HG02973 (cell line): ENCODE measurements at regions not wholly inside any gene's neighbourhood (a gene's known extent, or its start where the extent isn't known, plus 50 kb on each side); places are given as distances from the start of the nearest gene placed in this dataset.

Experiments
- ATAC-seq: cut with Tn5 transposase; IDR thresholded peaks from one replicate; pipeline ENCODE4 v1.9.1; 2021; ENCODE audit warnings: moderate library complexity; ENCODE audit not compliant: unreplicated experiment

- ATAC-seq: no peak
These were observed 60.6 kb upstream of the ARL15 start for GRCh38 chr5:54370982-54371381.

GRCh38 chr5:54367844-54368243, 57.5 kb upstream of the ARL15 start:
- no peak for ATAC-seq

- ATAC-seq: no peak
These were observed 56.3 kb upstream of the ARL15 start for GRCh38 chr5:54366707-54367106.

GRCh38 chr5:54363669-54364068, 53.3 kb upstream of the ARL15 start:
- no peak for ATAC-seq

- ATAC-seq: no peak
These were observed 52.7 kb upstream of the ARL15 start for GRCh38 chr5:54362992-54363625.

GRCh38 chr5:54362434-54362833, 52.1 kb upstream of the ARL15 start:
- no peak for ATAC-seq

- ATAC-seq: no peak
These were observed 51.5 kb upstream of the ARL15 start for GRCh38 chr5:54361691-54362411.

- no peak for ATAC-seq
These were observed 50.7 kb upstream of the ARL15 start for GRCh38 chr5:54360925-54361662.
